Endothelial cell of umbilical vein (primary cell): ENCODE measurements at regions not wholly inside any gene's neighbourhood (a gene's known extent, or its start where the extent isn't known, plus 50 kb on each side); places are given as distances from the start of the nearest gene placed in this dataset.

ENCODE experiments used
- BruUV-seq: library from RNA; stranded (reverse); fragments of 400-500 nt; replicated peaks from 2 replicates; lab custom pipeline; 2021; lab: Mats Ljungman, UMichigan
- CTCF ChIA-PET: fragments of 300-600, 350-600 bp; sonication (Branson Sonifier 250); formaldehyde crosslinking; loops from one replicate; lab custom pipeline; 2021; ENCODE audit warnings: antibody characterized with exemption, inconsistent platforms; lab: Charles Lee
- POLR2A ChIA-PET: fragments of 300-600, 350-600 bp; sonication (Branson Sonifier 250); formaldehyde crosslinking; loops from one replicate; lab custom pipeline; 2021; ENCODE audit warnings: antibody characterized with exemption, inconsistent platforms; lab: Charles Lee
- DNase-seq: peaks from one replicate; pipeline ENCODE4 v3.0.0-alpha.2; 2011; ENCODE audit warnings: low read depth, low spot score
- FAIRE-seq: peaks from 2 replicates; lab custom pipeline; 2011; peaks lifted over from hg19 to GRCh38; lab: Jason Lieb, UNC
- H2AFZ ChIP-seq: 2 replicates; pipeline ENCODE4 v1.6.0; 2012; ENCODE audit warnings: low read depth, low read length, control low read depth, inconsistent platforms
- H3K27ac ChIP-seq: 2 replicates; pipeline ENCODE4 v1.5.1; 2011; ENCODE audit warnings: low read depth, mild to moderate bottlenecking, control low read depth, low read length, moderate library complexity; ENCODE audit not compliant: insufficient read depth
- H3K27me3 ChIP-seq, 2 experiments: 2 replicates each; pipeline versions ENCODE4 v1.6.0 to v1.6.1; 2011; ENCODE audit warnings: low read length in 2 of 2, mixed read lengths in 1 of 2; ENCODE audit not compliant: control insufficient read depth in 2 of 2, insufficient read depth in 2 of 2
- H3K36me3 ChIP-seq, 2 experiments: 2 replicates in 1 of 2; 3 replicates in 1 of 2; pipeline ENCODE4 v1.5.1; 2011; ENCODE audit warnings: low read length in 2 of 2, mild to moderate bottlenecking in 1 of 2, moderate library complexity in 1 of 2; ENCODE audit not compliant: control insufficient read depth in 2 of 2, insufficient read depth in 2 of 2; ENCODE audit errors: extremely low read depth in 1 of 2
- H3K4me1 ChIP-seq: 3 replicates; pipeline ENCODE4 v1.5.1; 2011; ENCODE audit warnings: mild to moderate bottlenecking, low read length; ENCODE audit not compliant: control insufficient read depth, insufficient read depth; ENCODE audit errors: extremely low read depth
- H3K4me2 ChIP-seq: 2 replicates; pipeline ENCODE4 v1.6.1; 2011; ENCODE audit warnings: low read length, control low read depth, mixed read lengths; ENCODE audit not compliant: insufficient read depth
- H3K4me3 ChIP-seq, 3 experiments: fragments of 200-600 bp in 1 of 3; sonication (generic), shearing (Covaris generic) in 1 of 3; replicated peaks in 1 of 3; 2 replicates each; pipeline ENCODE4 v1.5.1; 2011 to 2016; ENCODE audit warnings: control low read depth in 3 of 3, low read length in 3 of 3, mild to moderate bottlenecking in 2 of 3, inconsistent platforms in 1 of 3, low read depth in 1 of 3, moderate library complexity in 1 of 3; ENCODE audit not compliant: insufficient read depth in 1 of 3
- H3K79me2 ChIP-seq: 2 replicates; pipeline ENCODE4 v1.6.0; 2012; ENCODE audit warnings: low read length, inconsistent platforms; ENCODE audit not compliant: control insufficient read depth, insufficient read depth
- H3K9ac ChIP-seq: replicated peaks from 2 replicates; pipeline ENCODE3; 2011; ENCODE audit warnings: low read length, control low read depth; ENCODE audit not compliant: insufficient read depth; ENCODE audit errors: extremely low read depth
- H3K9me1 ChIP-seq: replicated peaks from 3 replicates; pipeline ENCODE4 v1.6.0; 2011; ENCODE audit warnings: mild to moderate bottlenecking, low read length; ENCODE audit not compliant: control insufficient read depth, insufficient read depth; ENCODE audit errors: extremely low read depth
- H3K9me3 ChIP-seq: replicated peaks from 2 replicates; pipeline ENCODE4 v1.5.1; 2012; ENCODE audit warnings: low read length, inconsistent platforms; ENCODE audit not compliant: control insufficient read depth, insufficient read depth
- H4K20me1 ChIP-seq: replicated peaks from 2 replicates; pipeline ENCODE3; 2011; ENCODE audit warnings: mild to moderate bottlenecking, low read length; ENCODE audit not compliant: control insufficient read depth, insufficient read depth; ENCODE audit errors: extremely low read depth
- CTCF ChIP-seq, 2 donors: IDR thresholded peaks; 1 replicate in 1 of 2; 2 replicates in 1 of 2; pipeline ENCODE4 v1.5.1; 2011; ENCODE audit warnings: low read length in 2 of 2, mild to moderate bottlenecking in 2 of 2, moderate library complexity in 2 of 2, control low read depth in 1 of 2, inconsistent platforms in 1 of 2, low read depth in 1 of 2; ENCODE audit not compliant: insufficient read depth in 1 of 2; ENCODE audit errors: extremely low read depth in 1 of 2
- EZH2 ChIP-seq: IDR thresholded peaks from 2 replicates; pipeline ENCODE4 v1.6.1; 2012; ENCODE audit warnings: borderline replicate concordance, low read depth, mild to moderate bottlenecking, moderate library complexity, low read length, inconsistent platforms; ENCODE audit not compliant: severe bottlenecking
- FOS ChIP-seq: IDR thresholded peaks from 2 replicates; pipeline ENCODE4 v1.6.1; 2011; ENCODE audit warnings: mild to moderate bottlenecking, low read length, moderate library complexity, borderline replicate concordance; ENCODE audit not compliant: insufficient read depth
- GATA2 ChIP-seq: IDR thresholded peaks from 2 replicates; pipeline ENCODE4 v1.7.0; 2011; ENCODE audit warnings: low read depth, mild to moderate bottlenecking, moderate library complexity, mixed read lengths, low read length; ENCODE audit not compliant: insufficient read length, insufficient read depth
- JUN ChIP-seq: IDR thresholded peaks from 2 replicates; pipeline ENCODE4 v1.6.1; 2011; ENCODE audit warnings: borderline replicate concordance, low read depth; ENCODE audit not compliant: insufficient read length, insufficient read depth
- MAX ChIP-seq: IDR thresholded peaks from 2 replicates; pipeline ENCODE4 v1.6.1; 2011; ENCODE audit not compliant: insufficient read depth, insufficient read length
- MYC ChIP-seq: IDR thresholded peaks from one replicate; pipeline ENCODE4 v1.6.1; 2011; ENCODE audit warnings: mild to moderate bottlenecking, low read depth, low read length
- POLR2A ChIP-seq: IDR thresholded peaks from 2 replicates; pipeline ENCODE4 v1.6.1; 2012; ENCODE audit warnings: low read depth, mild to moderate bottlenecking, control low read depth, low read length
- POLR2AphosphoS5 ChIP-seq: IDR thresholded peaks from 2 replicates; pipeline ENCODE4 v1.6.1; 2012; ENCODE audit warnings: low read depth, mild to moderate bottlenecking, control low read depth, low read length, moderate library complexity; ENCODE audit not compliant: insufficient read depth
- dilution Hi-C: fragments of 300-500 bp; cut with MboI; formaldehyde crosslinking; loops from one replicate; pipeline ENCODE4 v1.15.0; 2019; ENCODE audit warnings: low sequenced_read_pairs; ENCODE audit not compliant: extremely low pct_ligation_motif_present
- intact Hi-C: fragments of 100-400 bp; cut with micrococcal nuclease; formaldehyde crosslinking; loops from one replicate; pipeline ENCODE4 v1.10.0; 2022

- Histone ChIP-seq H3K9me1 (no peaks in the 10 kb centered on the region), H3K27me3 (no peaks in the 10 kb centered on the region), H4K20me1 (no peaks in the 10 kb centered on the region), H3K4me1 (no peaks in the 10 kb centered on the region), H3K36me3 (no peaks in the 10 kb centered on the region), H3K27ac (no peak overlapping the region), H3K9ac (no peak overlapping the region), H3K9me3 (no peaks in the 10 kb centered on the region), H2AFZ (no peak overlapping the region), H3K4me2 (no peak overlapping the region), H3K4me3 (no peak overlapping the region), H3K79me2 (no peaks in the 10 kb centered on the region)
- ChIA-PET CTCF (no interaction called here), POLR2A (no interaction called here)
- FAIRE-seq = no peak
- dilution Hi-C loops (no loop called here), intact Hi-C loops (no loop called here)
- no TSS peak for BruUV-seq
- no peak for DNase-seq
- TF ChIP-seq MYC (no peak), MAX (no peak), EZH2 (no peak), JUN (no peak), CTCF (IDR thresholded peaks at IDR 0.05; ENCODE audit: extremely low read depth in 1 of 2, insufficient read depth in 1 of 2, low read depth in 1 of 2, low read length in 2 of 2) (no peak), POLR2AphosphoS5 (no peak), FOS (no peak), GATA2 (no peak), POLR2A (no peak)
These were observed 87.9 kb upstream of the KCNH7 start for GRCh38 chr2:162926501-162926900.
